GM12878 (cell line): ENCODE measurements at regions not wholly inside any gene's neighbourhood (a gene's known extent, or its start where the extent isn't known, plus 50 kb on each side); places are given as distances from the start of the nearest gene placed in this dataset.

Experiments used
- CEBPB ChIP-seq, 2 experiments: fragments of 150-350 bp in 1 of 2; IDR thresholded peaks; 2 replicates each; pipeline ENCODE4 v1.6.1; 2012 to 2014; ENCODE audit warnings: low read depth in 2 of 2, low read length in 2 of 2, borderline replicate concordance in 1 of 2, inconsistent platforms in 1 of 2
- CHD2 ChIP-seq: IDR thresholded peaks from 2 replicates; pipeline ENCODE4 v1.6.1; 2011; ENCODE audit warnings: low read depth, low read length, improper control_type of control experiment, borderline replicate concordance
- CTCF ChIP-seq, 3 experiments: IDR thresholded peaks in 2 of 3; conservative IDR thresholded peaks in 1 of 3; 2 replicates each; pipeline ENCODE4 v1.5.1; 2011; ENCODE audit warnings: low read depth in 3 of 3, low read length in 3 of 3, mild to moderate bottlenecking in 3 of 3, control low read depth in 2 of 3, moderate library complexity in 2 of 3, inconsistent platforms in 1 of 3, mixed read lengths in 1 of 3; ENCODE audit not compliant: control insufficient read depth in 2 of 3, insufficient read depth in 1 of 3; ENCODE audit errors: extremely low read depth in 1 of 3
- FOS ChIP-seq: IDR thresholded peaks from 3 replicates; pipeline ENCODE4 v1.6.1; 2011; ENCODE audit warnings: borderline replicate concordance; ENCODE audit not compliant: insufficient read length; ENCODE audit errors: extremely low read depth
- NFYB ChIP-seq: IDR thresholded peaks from 2 replicates; pipeline ENCODE4 v1.6.1; 2011; ENCODE audit warnings: low read depth, mild to moderate bottlenecking, low read length, improper control_type of control experiment, moderate library complexity; ENCODE audit not compliant: insufficient read depth
- PBX3 ChIP-seq: IDR thresholded peaks from 2 replicates; pipeline ENCODE4 v1.6.1; 2011; ENCODE audit warnings: mild to moderate bottlenecking, low read depth, low read length, moderate library complexity; ENCODE audit not compliant: insufficient replicate concordance
- POLR2A ChIP-seq: IDR thresholded peaks from 2 replicates; pipeline ENCODE4 v1.6.1; 2011; ENCODE audit warnings: low read depth, mild to moderate bottlenecking, low read length
- RCOR1 ChIP-seq: conservative IDR thresholded peaks from 2 replicates; pipeline ENCODE4 v1.6.1; 2012; ENCODE audit warnings: low read depth, low read length, improper control_type of control experiment
- REST ChIP-seq: IDR thresholded peaks from 2 replicates; pipeline ENCODE4 v1.6.1; 2012; ENCODE audit warnings: mild to moderate bottlenecking, low read depth, low read length
- SPI1 ChIP-seq: IDR thresholded peaks from 2 replicates; pipeline ENCODE4 v1.6.1; 2011; ENCODE audit warnings: low read depth, mild to moderate bottlenecking, low read length, moderate library complexity, borderline replicate concordance; ENCODE audit not compliant: insufficient read depth
- USF2 ChIP-seq: IDR thresholded peaks from 2 replicates; pipeline ENCODE4 v1.6.1; 2011; ENCODE audit warnings: low read depth, low read length, improper control_type of control experiment, borderline replicate concordance
- ZBTB33 ChIP-seq: fragments of 450-650 bp; IDR thresholded peaks from 2 replicates; pipeline ENCODE4 v1.6.1; 2017; ENCODE audit warnings: mild to moderate bottlenecking

GRCh38 chr4:147071209-147071740 lies 125.6 kb upstream of the TTC29 start:
- TF ChIP-seq POLR2A (no peak), CTCF (IDR thresholded peaks at IDR 0.05 in 2 of 3, conservative IDR thresholded peaks at IDR 0.05 in 1 of 3; ENCODE audit: control insufficient read depth in 2 of 3, extremely low read depth in 1 of 3, insufficient read depth in 1 of 3, low read depth in 3 of 3, low read length in 3 of 3) (no peak), FOS (no peak), CHD2 (no peak), PBX3 (no peak), CEBPB (IDR thresholded peaks at IDR 0.05; ENCODE audit: borderline replicate concordance in 1 of 2, low read depth in 2 of 2, low read length in 2 of 2) (no peak), REST (no peak), RCOR1 (no peak), SPI1 (no peak), ZBTB33 (no peak), NFYB (no peak), USF2 (no peak)
